ENCODE measurements at regions not wholly inside any gene's neighbourhood (a gene's known extent, or its start where the extent isn't known, plus 50 kb on each side); places are given as distances from the start of the nearest gene placed in this dataset.
"Not testable (repeated sequence)": the region's sequence is repeated elsewhere in the genome, so short reads cannot be mapped to it uniquely, and the experiment has no call there.

- no peak for DNase-seq
These were observed 1221.0 kb downstream of the DSC3 start for GRCh38 chr18:29821544-29821943.

- no peak for DNase-seq
These were observed 1231.0 kb downstream of the DSC3 start for GRCh38 chr18:29811519-29811918.

- DNase-seq = no peak
These were observed 1261.7 kb downstream of the DSC3 start for GRCh38 chr18:29780816-29781215.

GRCh38 chr18:29779096-29779495 is 1263.4 kb downstream of the DSC3 start:
- DNase-seq = no peak

- DNase-seq = no peak
These were observed 1289.2 kb downstream of the DSC3 start for GRCh38 chr18:29753379-29753778.

- no peak for DNase-seq
These were observed 1292.8 kb downstream of the DSC3 start for GRCh38 chr18:29749704-29750103.

- DNase-seq = no peak
These were observed 1301.1 kb downstream of the DSC3 start for GRCh38 chr18:29741461-29741860.

- no peak for DNase-seq
These were observed 1304.9 kb downstream of the DSC3 start for GRCh38 chr18:29737620-29738019.

- DNase-seq = no peak
These were observed 1305.4 kb downstream of the DSC3 start for GRCh38 chr18:29737190-29737589.

GRCh38 chr18:29730073-29730472 is 1312.5 kb downstream of the DSC3 start:
- DNase-seq = no peak

- no peak for DNase-seq
These were observed 1315.9 kb downstream of the DSC3 start for GRCh38 chr18:29726646-29727045.

GRCh38 chr18:29723486-29723885 is 1319.1 kb downstream of the DSC3 start:
- not testable (repeated sequence) for DNase-seq

GRCh38 chr18:29715960-29716359 is 1326.6 kb downstream of the DSC3 start:
- not testable (repeated sequence) for DNase-seq

GRCh38 chr18:29712785-29713184 is 1329.8 kb downstream of the DSC3 start:
- DNase-seq = no peak

GRCh38 chr18:29711932-29712331 is 1330.6 kb downstream of the DSC3 start:
- no peak for DNase-seq

- no peak for DNase-seq
These were observed 1349.2 kb downstream of the DSC3 start for GRCh38 chr18:29693334-29693733.

- DNase-seq = no peak
These were observed 1361.0 kb downstream of the DSC3 start for GRCh38 chr18:29681578-29681977.

- DNase-seq = no peak
These were observed 1378.1 kb downstream of the DSC3 start for GRCh38 chr18:29664278-29665036.

- DNase-seq = no peak
These were observed 1380.6 kb downstream of the DSC3 start for GRCh38 chr18:29661924-29662323.

GRCh38 chr18:29660777-29661176 is 1381.8 kb downstream of the DSC3 start:
- no peak for DNase-seq

GRCh38 chr18:29653671-29654215 is 1388.8 kb downstream of the DSC3 start:
- no peak for DNase-seq

- DNase-seq = no peak
These were observed 1389.7 kb downstream of the DSC3 start for GRCh38 chr18:29652797-29653196.

- no peak for DNase-seq
These were observed 1391.3 kb downstream of the DSC3 start for GRCh38 chr18:29651122-29651680.

GRCh38 chr18:29648891-29649290 is 1393.7 kb downstream of the DSC3 start:
- no peak for DNase-seq

- no peak for DNase-seq
These were observed 1394.8 kb downstream of the DSC3 start for GRCh38 chr18:29647700-29648099.

Measured in CD4-positive, alpha-beta T cell treated with Interleukin-4 for 1 hour (primary cell).